ENCODE measurements at regions not wholly inside any gene's neighbourhood (a gene's known extent, or its start where the extent isn't known, plus 50 kb on each side); places are given as distances from the start of the nearest gene placed in this dataset.

GRCh38 chr14:97706819-97707218 is 909.6 kb downstream of the VRK1 start:
- TF ChIP-seq CTCF (IDR thresholded peaks at IDR 0.05), result no peak
- Mint-ChIP-seq H3K4me3 (no peak overlapping the region), H3K4me1 (peaks cover 9% of the 10 kb centered on the region), H3K27ac (no peak overlapping the region), H3K9me3 (peaks cover 11% of the 10 kb centered on the region), H3K36me3 (ENCODE audit: low read depth) (no peaks in the 10 kb centered on the region), H3K27me3 (ENCODE audit: low read depth, poor library complexity) (peaks cover 4% of the 10 kb centered on the region)
- no peak for DNase-seq

GRCh38 chr14:97707603-97708002 is 910.4 kb downstream of the VRK1 start:
- no peak for TF ChIP-seq CTCF (IDR thresholded peaks at IDR 0.05)
- peaks cover 9% of the 10 kb centered on the region for H3K4me1 Mint-ChIP-seq
- DNase-seq, result no peak
- no peak overlapping the region for H3K4me3 Mint-ChIP-seq
- peaks cover 4% of the 10 kb centered on the region for H3K27me3 Mint-ChIP-seq (ENCODE audit: low read depth, poor library complexity)
- peaks cover 11% of the 10 kb centered on the region for H3K9me3 Mint-ChIP-seq
- H3K27ac Mint-ChIP-seq, result no peak overlapping the region
- H3K36me3 Mint-ChIP-seq (ENCODE audit: low read depth), result no peaks in the 10 kb centered on the region

- Mint-ChIP-seq H3K27ac (no peak overlapping the region), H3K36me3 (ENCODE audit: low read depth) (no peaks in the 10 kb centered on the region)
Observed at GRCh38 chr14:97709552-97709951, 912.4 kb downstream of the VRK1 start.

GRCh38 chr14:97710726-97711125 is 913.5 kb downstream of the VRK1 start:
- H3K9me3 Mint-ChIP-seq, result no peaks in the 10 kb centered on the region
- no peak for TF ChIP-seq CTCF (IDR thresholded peaks at IDR 0.05)
- no peak overlapping the region for H3K27ac Mint-ChIP-seq
- no peaks in the 10 kb centered on the region for H3K36me3 Mint-ChIP-seq (ENCODE audit: low read depth)
- H3K4me1 Mint-ChIP-seq, result no peaks in the 10 kb centered on the region
- no peak overlapping the region for H3K4me3 Mint-ChIP-seq
- no peak for DNase-seq
- H3K27me3 Mint-ChIP-seq (ENCODE audit: low read depth, poor library complexity), result peaks cover 4% of the 10 kb centered on the region

More at GRCh38 chr14:97709552-97709951, 912.4 kb downstream of the VRK1 start:
- Mint-ChIP-seq H3K4me1 (peaks cover 6% of the 10 kb centered on the region), H3K27me3 (ENCODE audit: low read depth, poor library complexity) (peaks cover 4% of the 10 kb centered on the region), H3K4me3 (no peak overlapping the region), H3K9me3 (peaks cover 1% of the 10 kb centered on the region)
- no peak for TF ChIP-seq CTCF (IDR thresholded peaks at IDR 0.05)
- DNase-seq, result no peak

GRCh38 chr14:97712471-97712870 is 915.3 kb downstream of the VRK1 start:
- no peak for DNase-seq
- Mint-ChIP-seq H3K27me3 (ENCODE audit: low read depth, poor library complexity) (no peaks in the 10 kb centered on the region), H3K27ac (no peak overlapping the region), H3K4me1 (no peaks in the 10 kb centered on the region), H3K36me3 (ENCODE audit: low read depth) (no peaks in the 10 kb centered on the region), H3K4me3 (no peak overlapping the region), H3K9me3 (no peaks in the 10 kb centered on the region)
- TF ChIP-seq CTCF (IDR thresholded peaks at IDR 0.05), result no peak

- H3K36me3 Mint-ChIP-seq (ENCODE audit: low read depth), result no peaks in the 10 kb centered on the region
Observed at GRCh38 chr14:97713023-97713422, 915.8 kb downstream of the VRK1 start.

More at GRCh38 chr14:97713023-97713422, 915.8 kb downstream of the VRK1 start:
- no peaks in the 10 kb centered on the region for H3K4me1 Mint-ChIP-seq
- no peak overlapping the region for H3K4me3 Mint-ChIP-seq
- H3K27ac Mint-ChIP-seq, result no peak overlapping the region
- no peak for TF ChIP-seq CTCF (IDR thresholded peaks at IDR 0.05)
- H3K9me3 Mint-ChIP-seq, result no peaks in the 10 kb centered on the region
- no peak for DNase-seq
- no peaks in the 10 kb centered on the region for H3K27me3 Mint-ChIP-seq (ENCODE audit: low read depth, poor library complexity)

All from nephron progenitor cell (in vitro differentiated cells).